ENCODE measurements at regions not wholly inside any gene's neighbourhood (a gene's known extent, or its start where the extent isn't known, plus 50 kb on each side); places are given as distances from the start of the nearest gene placed in this dataset.

DNA sequence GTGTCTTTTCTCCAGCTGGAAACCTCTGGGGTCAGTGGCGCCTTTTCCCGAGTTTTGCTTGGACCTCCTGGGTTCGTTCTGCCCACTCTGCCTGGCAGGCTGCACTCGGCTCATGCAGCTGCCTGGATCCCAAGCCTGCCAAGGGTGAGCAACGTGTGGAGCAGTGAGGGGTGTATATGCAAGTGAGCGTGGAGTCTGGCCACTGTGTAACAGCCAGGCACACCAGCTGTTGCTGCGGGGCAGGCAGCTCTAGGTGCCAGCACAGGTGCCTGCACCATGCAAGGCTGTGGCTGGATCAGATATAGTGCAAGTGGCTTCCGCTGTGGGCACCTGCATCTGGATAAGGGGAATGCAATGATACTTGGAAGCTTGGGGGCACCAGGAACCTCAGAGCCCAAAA is 699.4 kb downstream of the SLITRK1 start:
- Histone ChIP-seq H3F3A (ENCODE audit: low read length, unreplicated experiment) (no peaks in the 10 kb centered on the region), H3K4me1 (ENCODE audit: insufficient read depth, low read length) (no peaks in the 10 kb centered on the region), H3K4me2 (ENCODE audit: low read length) (no peak overlapping the region), H3K27ac (ENCODE audit: low read length) (no peak overlapping the region), H3K27me3 (ENCODE audit: low read length) (no peaks in the 10 kb centered on the region), H3K4me3 (ENCODE audit: low read length) (no peak overlapping the region), H4K20me1 (ENCODE audit: low read length) (no peaks in the 10 kb centered on the region), H3K79me2 (ENCODE audit: low read length) (no peaks in the 10 kb centered on the region), H2AFZ (ENCODE audit: low read length) (no peak overlapping the region), H3K9me3 (ENCODE audit: low read length) (no peaks in the 10 kb centered on the region), H3K36me3 (ENCODE audit: low read depth, low read length) (no peaks in the 10 kb centered on the region), H3K9ac (ENCODE audit: low read length) (no peak overlapping the region), H3K9me2 (replicated peaks; ENCODE audit: low read length) (no peaks in the 10 kb centered on the region)
- POLR2A ChIA-PET (ENCODE audit: unreplicated experiment): no interaction called here
- TF ChIP-seq EZH2phosphoT487 (IDR thresholded peaks at IDR 0.05; ENCODE audit: borderline replicate concordance, low read length) (no peak), CTCF (conservative IDR thresholded peaks at IDR 0.05; ENCODE audit: low read depth, low read length) (no peak), EZH2 (IDR thresholded peaks at IDR 0.05; ENCODE audit: low read length, unreplicated experiment) (no peak)
- DNase-seq (no peak), ATAC-seq (no peak)
- CTCF ChIA-PET: no interaction called here
- no TSS peak for BruUV-seq (replicated peaks)
- intact Hi-C loops (cut with micrococcal nuclease): no loop called here

DNA sequence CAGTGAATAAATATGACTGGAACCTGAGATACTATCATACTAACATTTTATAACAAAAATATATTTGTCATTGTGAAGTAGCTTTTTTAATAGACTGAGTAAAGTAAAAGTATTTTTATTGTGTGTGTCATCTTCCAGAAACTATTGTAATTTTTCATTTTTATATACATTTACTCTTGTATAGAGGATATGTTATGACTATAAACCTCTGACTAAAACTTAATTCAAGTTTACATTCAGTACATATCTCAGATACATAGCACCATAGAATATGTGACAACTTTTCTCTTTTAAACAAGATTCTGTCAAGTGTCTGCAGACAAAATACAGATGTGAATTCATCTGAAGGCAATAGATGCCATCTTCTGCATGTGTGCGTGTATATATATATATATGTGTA is 704.3 kb downstream of the SLITRK1 start:
- POLR2A ChIA-PET (ENCODE audit: unreplicated experiment): no interaction called here
- Histone ChIP-seq H2AFZ (ENCODE audit: low read length) (no peak overlapping the region), H3K4me3 (ENCODE audit: low read length) (no peak overlapping the region), H3K9me2 (replicated peaks; ENCODE audit: low read length) (no peaks in the 10 kb centered on the region), H3K79me2 (ENCODE audit: low read length) (no peaks in the 10 kb centered on the region), H3K9ac (ENCODE audit: low read length) (no peak overlapping the region), H3K36me3 (ENCODE audit: low read depth, low read length) (no peaks in the 10 kb centered on the region), H3K4me1 (ENCODE audit: insufficient read depth, low read length) (no peaks in the 10 kb centered on the region), H3F3A (ENCODE audit: low read length, unreplicated experiment) (no peaks in the 10 kb centered on the region), H3K4me2 (ENCODE audit: low read length) (no peak overlapping the region), H4K20me1 (ENCODE audit: low read length) (no peaks in the 10 kb centered on the region), H3K27ac (ENCODE audit: low read length) (no peak overlapping the region), H3K9me3 (ENCODE audit: low read length) (no peaks in the 10 kb centered on the region), H3K27me3 (ENCODE audit: low read length) (no peaks in the 10 kb centered on the region)
- CTCF ChIA-PET: no interaction called here
- BruUV-seq (replicated peaks): no TSS peak
- DNase-seq (peak; percentile 15), ATAC-seq (peak; percentile 95)
- intact Hi-C loops (cut with micrococcal nuclease): no loop called here
- TF ChIP-seq CTCF (conservative IDR thresholded peaks at IDR 0.05; ENCODE audit: low read depth, low read length) (no peak), EZH2phosphoT487 (IDR thresholded peaks at IDR 0.05; ENCODE audit: borderline replicate concordance, low read length) (no peak), EZH2 (IDR thresholded peaks at IDR 0.05; ENCODE audit: low read length, unreplicated experiment) (no peak)

DNA sequence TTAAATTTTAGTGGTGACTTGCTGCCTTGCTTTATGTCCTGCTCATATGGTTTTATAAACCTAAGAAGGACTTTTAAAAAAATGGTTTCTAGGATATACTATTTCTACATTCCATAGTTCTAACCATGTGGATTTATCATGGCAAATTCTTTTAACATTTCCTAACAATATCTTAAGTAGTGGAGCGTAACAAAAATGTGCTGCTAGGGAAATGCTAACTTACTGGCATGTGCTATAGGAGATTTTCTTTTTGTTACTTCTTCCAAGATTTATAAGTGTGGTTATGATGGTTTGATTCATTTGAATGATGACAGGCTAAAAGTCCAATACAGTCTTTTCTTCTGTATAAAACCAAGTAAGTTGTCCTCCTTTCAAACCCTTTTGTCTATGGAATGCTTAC is 713.7 kb downstream of the SLITRK1 start:
- no peak for ATAC-seq
- Histone ChIP-seq H3K4me1 (ENCODE audit: insufficient read depth, low read length) (no peaks in the 10 kb centered on the region), H3K9me2 (replicated peaks; ENCODE audit: low read length) (no peaks in the 10 kb centered on the region), H3K4me3 (ENCODE audit: low read length) (no peak overlapping the region), H3K9me3 (ENCODE audit: low read length) (no peaks in the 10 kb centered on the region), H3K9ac (ENCODE audit: low read length) (no peak overlapping the region), H4K20me1 (ENCODE audit: low read length) (no peaks in the 10 kb centered on the region), H3K36me3 (ENCODE audit: low read depth, low read length) (no peaks in the 10 kb centered on the region), H3K79me2 (ENCODE audit: low read length) (no peaks in the 10 kb centered on the region), H3K27ac (ENCODE audit: low read length) (no peak overlapping the region), H3K27me3 (ENCODE audit: low read length) (no peaks in the 10 kb centered on the region), H3F3A (ENCODE audit: low read length, unreplicated experiment) (no peaks in the 10 kb centered on the region), H3K4me2 (ENCODE audit: low read length) (no peak overlapping the region), H2AFZ (ENCODE audit: low read length) (no peak overlapping the region)
- CTCF ChIA-PET: no interaction called here
- DNase-seq: no peak
- no TSS peak for BruUV-seq (replicated peaks)
- intact Hi-C loops (cut with micrococcal nuclease): no loop called here
- POLR2A ChIA-PET (ENCODE audit: unreplicated experiment): no interaction called here
- no peak for TF ChIP-seq CTCF (conservative IDR thresholded peaks at IDR 0.05; ENCODE audit: low read depth, low read length)
- TF ChIP-seq EZH2phosphoT487 (IDR thresholded peaks at IDR 0.05; ENCODE audit: borderline replicate concordance, low read length): no peak
- no peak for TF ChIP-seq EZH2 (IDR thresholded peaks at IDR 0.05; ENCODE audit: low read length, unreplicated experiment)
